GM21381 (cell line): ENCODE measurements at regions not wholly inside any gene's neighbourhood (a gene's known extent, or its start where the extent isn't known, plus 50 kb on each side); places are given as distances from the start of the nearest gene placed in this dataset.

Experiments
- ATAC-seq: cut with Tn5 transposase; IDR thresholded peaks from one replicate; pipeline ENCODE4 v1.9.1; 2021; ENCODE audit warnings: mild to moderate bottlenecking, moderate library complexity; ENCODE audit not compliant: unreplicated experiment

DNA sequence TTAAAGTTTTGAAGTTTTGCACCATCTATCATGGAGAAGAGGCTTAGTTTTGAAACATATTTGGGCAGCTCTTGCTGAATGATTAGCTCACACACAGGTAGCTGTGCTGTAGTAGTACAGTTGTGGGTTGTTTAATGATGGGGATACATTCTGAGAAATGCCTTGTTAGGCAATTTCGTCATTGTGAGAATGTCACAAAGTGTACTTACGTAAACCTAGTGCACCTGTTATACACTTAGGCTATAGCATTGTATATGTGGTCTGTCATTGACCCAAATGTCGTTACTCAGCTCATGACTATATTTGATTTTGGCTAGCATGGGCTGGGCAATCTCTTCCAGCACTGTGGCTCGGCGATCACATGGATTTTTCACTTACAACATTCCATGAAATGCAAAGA lies 247.2 kb upstream of the IGFBP3 start:
- no peak for ATAC-seq

DNA sequence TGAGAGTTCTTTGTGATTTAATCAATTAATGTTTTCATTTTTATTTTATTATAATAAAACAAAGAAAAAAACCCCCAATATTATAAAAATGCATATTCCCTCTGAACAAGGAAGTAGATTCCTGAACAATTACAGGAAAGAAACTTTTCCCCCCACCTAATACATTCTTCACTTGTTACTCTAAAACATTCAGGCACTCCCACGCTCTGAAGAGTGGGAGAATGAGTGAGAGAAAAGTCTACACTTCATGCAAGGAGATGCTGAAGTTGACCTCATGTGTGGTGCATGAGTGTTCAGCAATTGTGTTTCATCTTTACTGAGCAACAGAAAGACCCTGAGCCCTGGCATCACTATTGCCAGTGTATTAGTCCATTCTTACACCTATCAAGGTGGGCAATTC lies 244.2 kb upstream of the IGFBP3 start:
- no peak for ATAC-seq

GRCh38 chr7:46164629-46165028 lies 243.6 kb upstream of the IGFBP3 start:
- no peak for ATAC-seq

GRCh38 chr7:46163246-46163645 lies 242.2 kb upstream of the IGFBP3 start:
- no peak for ATAC-seq

DNA sequence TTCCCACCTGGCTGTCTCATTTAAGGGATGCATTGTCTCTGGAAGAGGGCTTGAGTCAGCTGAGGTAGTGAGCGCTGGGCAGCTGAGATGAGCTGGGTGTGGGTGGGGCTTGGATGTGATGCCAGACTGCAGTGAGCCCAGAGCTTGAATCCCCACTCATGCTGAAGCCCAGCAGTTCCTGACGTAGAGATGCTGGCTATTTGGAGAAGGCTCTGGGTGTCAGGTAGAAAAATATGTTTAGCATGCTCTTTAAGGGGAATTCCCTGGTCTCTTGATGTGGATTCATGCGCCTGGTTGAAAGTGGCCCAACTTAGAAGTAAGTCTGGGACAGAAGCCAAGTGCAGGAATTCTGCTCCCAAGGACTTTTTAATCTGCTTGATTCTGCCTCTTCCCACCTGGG lies 241.5 kb upstream of the IGFBP3 start:
- ATAC-seq, result no peak

GRCh38 chr7:46160861-46161260 lies 239.8 kb upstream of the IGFBP3 start:
- ATAC-seq, result no peak

- no peak for ATAC-seq
These were observed 236.9 kb upstream of the IGFBP3 start for GRCh38 chr7:46157931-46158330.

DNA sequence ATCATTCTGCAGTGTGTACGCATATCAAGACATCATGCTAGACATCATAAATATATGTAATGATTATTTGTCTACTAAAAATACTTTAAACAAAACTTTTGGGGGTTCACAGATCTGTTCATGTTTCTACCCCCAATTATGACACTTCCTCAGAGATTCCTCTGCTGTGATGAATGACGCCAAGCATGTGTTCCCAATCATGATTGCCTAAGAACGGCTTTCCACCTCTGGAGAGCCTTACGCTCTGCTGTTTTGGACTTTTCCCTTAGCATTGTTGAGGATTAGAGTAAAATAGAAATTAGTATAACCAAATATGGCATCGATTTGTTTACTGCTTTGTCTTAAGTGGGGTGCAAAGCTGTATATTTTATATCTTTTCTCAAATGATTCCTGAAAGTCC lies 236.3 kb upstream of the IGFBP3 start:
- ATAC-seq, result no peak

GRCh38 chr7:46156853-46157252 lies 235.8 kb upstream of the IGFBP3 start:
- ATAC-seq, result no peak

DNA sequence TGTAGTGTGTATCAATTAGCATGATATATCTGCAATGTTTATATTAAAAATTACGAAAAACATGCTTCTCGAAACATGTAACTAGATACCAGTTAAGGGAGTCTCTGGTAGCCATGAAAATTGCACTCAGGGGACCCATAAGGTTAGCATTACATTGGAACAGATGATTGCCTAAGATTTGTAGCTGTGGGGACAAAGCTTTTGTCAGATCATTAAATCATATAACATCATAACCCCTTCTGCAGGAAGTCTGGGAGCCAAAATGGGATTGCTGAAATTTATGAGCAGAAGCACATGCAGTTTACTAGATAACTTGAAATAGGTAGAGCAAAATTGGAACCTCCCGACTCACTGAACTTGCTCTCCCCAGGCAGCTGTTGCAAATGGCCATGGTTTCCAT lies 235.0 kb upstream of the IGFBP3 start:
- ATAC-seq, result no peak

- no peak for ATAC-seq
These were observed 234.3 kb upstream of the IGFBP3 start for GRCh38 chr7:46155367-46155766.

DNA sequence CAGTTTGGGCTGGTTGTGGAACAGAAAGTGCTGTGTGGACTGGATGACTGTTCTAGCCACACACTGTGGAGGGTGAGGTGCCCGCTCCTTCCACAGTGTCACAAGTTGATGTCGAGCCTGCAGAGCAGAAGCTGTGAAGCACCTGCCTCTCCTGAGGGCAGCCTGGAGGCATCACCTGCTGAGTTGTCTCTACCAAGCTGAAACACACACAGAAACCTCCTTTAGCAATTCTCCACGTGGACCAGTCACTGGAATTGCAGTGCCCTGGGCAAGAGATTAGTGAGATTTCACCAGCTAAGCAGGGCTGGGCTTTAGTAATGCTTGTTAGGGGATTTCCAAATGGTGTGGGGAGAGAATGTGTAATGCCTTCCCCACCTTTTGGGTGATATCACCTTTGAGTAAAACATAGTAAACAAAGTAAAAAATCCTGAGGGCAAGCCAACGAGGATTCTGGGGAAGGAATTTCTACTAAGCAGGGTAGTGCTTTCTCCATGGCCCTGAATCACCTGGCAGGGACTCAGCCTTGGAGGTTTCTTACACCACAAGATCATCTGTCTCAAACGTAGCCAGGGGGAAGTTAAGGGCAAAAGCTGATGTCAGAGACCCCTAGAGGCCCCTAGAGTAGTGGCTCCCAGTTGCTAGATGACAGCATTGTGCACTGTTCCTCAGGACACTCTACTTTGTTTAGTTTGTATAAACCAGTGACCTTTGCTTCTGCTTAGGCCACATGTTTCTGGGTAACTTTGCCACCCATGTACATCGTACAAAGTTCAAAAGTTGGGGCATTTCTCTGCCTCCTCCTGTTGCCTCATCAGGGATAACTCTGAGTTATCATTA lies 233.1 kb upstream of the IGFBP3 start:
- ATAC-seq, result no peak

DNA sequence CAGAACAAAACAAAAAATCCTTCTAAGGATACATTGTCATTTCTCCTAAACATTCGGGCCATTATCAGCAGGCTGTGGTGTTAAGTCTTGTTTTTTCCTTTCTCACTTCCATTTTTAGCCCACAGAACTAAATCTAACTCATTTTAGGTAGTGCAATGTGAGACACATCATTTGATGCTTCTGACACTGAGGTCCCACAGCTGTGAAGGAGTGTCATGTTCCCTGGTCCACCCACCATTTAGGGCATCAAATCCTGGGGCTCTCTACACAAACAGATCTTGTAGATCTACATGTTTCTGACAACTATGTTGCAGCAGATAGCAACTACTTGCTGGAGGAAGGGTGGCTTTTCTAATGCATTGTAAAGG lies 232.5 kb upstream of the IGFBP3 start:
- no peak for ATAC-seq

DNA sequence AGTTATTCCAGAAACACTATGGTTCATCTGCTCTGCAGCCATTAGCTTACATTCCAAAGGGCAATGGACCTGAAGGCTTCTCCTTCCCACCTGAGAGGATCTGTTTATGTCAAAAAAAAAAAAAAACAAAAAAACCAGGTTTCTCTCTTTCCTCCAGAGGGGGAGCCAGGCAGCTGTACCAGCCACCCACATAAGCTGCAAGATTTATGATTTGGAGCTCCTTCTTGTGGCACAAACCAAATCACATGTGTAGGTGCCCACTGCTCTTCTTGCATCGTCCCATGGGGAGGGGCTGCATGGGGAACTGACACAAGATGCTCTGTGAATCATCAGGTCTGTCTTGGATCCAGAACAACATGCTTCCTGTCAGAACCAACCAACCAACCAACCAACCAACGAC lies 231.6 kb upstream of the IGFBP3 start:
- ATAC-seq, result no peak

DNA sequence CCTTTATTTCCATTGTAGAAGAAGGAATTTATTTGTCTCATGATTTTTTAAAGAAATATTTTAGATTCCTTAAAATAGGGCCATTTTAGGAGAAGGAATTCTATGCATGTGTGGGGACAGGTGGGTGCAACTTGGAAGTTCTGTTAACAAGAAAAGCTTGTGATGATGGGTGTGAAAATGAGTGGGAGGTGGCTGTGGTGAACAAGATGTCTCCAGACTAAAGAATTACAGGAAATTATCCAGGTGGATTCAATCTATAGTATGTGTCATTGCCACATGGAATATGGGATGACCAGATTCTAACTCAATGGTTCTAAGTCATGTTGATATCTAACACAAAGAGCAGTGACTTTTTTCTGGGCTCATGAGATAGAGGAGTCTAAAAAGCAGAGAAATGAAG lies 229.6 kb upstream of the IGFBP3 start:
- no peak for ATAC-seq

DNA sequence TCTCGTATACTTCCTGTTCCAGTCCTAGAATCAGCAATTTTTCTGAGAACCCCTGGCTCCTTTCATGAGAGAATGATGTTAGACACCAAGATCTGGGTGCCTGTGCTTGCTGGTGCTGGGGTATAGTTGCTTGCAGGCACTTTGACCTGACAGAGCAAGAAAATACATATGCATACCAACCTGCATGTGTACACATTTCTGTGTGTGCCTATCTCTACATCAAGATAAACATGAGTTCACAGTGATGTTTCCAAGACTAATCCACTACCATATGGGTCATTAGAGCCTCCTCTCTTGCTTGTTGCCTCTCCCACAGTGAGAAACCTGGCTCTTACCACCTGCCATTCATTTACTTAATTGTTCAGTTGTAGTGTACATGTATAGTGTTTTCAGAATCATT lies 229.1 kb upstream of the IGFBP3 start:
- no peak for ATAC-seq

DNA sequence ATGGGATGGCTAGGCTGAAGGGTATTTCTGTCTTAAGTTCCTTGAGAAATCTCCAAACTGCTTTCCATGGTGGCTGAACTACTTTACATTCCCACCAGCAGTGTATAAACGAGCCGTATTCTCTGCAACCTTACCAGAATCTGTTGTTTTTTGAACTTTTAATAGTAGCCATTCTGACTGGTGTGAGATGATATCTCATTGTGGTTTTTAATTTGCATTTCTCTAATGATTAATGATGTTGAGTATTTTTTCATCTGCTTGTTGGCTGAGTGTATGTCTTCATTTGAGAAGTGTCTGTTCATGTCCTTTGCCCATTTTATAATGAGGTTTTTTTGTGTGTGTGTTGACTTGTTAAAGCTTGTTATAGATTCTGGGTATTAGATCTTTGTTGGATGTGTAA lies 226.8 kb upstream of the IGFBP3 start:
- no peak for ATAC-seq

GRCh38 chr7:46146454-46147255 lies 225.6 kb upstream of the IGFBP3 start:
- ATAC-seq, result no peak

DNA sequence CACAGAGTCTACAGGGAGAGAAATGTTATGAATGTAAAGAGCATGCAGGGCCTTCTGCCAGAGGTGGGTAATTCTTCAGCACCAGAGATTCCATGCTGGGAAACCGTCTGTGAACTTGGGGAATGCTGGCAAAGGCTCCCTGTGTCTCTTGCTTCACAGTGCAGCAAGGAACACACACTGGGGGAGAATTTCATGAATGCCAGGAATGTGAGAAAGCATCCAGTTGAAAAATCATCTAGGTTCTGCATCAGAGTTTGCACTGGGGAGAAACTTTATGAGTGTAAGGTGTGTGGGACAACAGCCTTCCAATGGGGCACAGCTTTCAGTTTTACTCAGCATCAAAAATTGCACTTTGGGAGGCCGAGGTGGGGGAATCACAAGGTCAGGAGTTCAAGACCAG lies 224.3 kb upstream of the IGFBP3 start:
- no peak for ATAC-seq

DNA sequence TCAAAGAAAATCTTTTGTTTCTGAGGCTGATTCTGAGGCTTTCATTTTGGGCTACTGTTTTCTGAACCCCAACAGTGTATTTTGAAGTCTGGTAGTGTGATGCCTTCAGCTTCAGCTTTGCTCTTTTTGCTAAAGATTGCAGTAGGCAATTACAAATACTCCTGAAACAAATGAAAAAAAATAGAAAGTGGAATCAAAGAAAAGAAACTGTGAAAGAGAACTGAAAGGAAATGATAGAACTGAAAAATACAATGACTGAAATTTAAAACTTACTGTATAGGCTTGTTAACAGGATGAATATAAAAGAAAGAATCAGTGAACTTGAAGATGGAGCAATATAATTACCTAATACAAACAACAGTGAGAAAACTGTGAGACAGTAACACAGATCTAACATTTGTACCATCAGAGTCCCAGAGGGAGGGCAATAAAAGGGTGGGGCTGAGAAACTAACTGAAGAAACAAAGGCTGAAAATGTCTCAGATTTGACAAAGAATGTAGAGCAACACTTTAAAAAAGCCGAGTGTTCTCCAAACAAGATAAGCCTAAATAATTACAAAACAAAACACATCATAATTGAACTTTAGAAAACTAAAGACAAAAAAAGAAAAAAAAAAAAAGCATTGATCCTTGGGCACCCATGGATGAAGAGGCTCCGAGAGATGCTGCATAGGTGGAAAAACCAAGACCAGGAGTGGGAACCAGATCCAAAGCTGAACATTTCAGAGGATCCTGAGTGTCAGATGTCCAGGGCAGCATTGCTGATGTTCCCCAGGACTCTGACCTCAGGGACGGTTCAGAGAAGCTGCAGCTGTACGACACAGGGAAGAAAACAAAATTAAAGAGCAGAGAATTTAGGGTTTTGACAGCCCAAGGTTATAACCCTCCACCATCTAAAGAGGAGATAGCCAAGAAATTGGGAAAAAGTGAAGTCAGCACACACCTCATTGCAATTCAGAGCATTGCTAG lies 223.2 kb upstream of the IGFBP3 start:
- no peak for ATAC-seq

DNA sequence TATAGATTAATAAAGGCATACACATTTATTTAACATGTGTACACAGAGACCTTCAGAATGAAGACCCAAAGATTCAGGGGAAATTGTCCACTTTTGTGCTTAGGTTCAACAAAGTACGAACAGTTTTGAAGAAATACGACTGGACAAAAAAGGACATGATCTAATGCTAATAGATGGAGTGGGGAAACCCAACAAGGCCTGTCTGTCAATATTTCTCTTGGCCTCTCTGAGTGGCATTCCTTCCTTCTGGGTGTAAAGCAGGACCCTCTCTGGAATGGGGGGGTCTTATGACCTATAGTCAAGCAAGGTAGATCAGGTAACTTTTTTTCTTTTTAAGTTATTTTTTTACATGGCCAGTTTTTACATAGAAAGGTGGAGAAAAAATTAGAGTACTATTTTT lies 222.3 kb upstream of the IGFBP3 start:
- ATAC-seq, result no peak
